ENCODE measurements at regions not wholly inside any gene's neighbourhood (a gene's known extent, or its start where the extent isn't known, plus 50 kb on each side); places are given as distances from the start of the nearest gene placed in this dataset.

DNA sequence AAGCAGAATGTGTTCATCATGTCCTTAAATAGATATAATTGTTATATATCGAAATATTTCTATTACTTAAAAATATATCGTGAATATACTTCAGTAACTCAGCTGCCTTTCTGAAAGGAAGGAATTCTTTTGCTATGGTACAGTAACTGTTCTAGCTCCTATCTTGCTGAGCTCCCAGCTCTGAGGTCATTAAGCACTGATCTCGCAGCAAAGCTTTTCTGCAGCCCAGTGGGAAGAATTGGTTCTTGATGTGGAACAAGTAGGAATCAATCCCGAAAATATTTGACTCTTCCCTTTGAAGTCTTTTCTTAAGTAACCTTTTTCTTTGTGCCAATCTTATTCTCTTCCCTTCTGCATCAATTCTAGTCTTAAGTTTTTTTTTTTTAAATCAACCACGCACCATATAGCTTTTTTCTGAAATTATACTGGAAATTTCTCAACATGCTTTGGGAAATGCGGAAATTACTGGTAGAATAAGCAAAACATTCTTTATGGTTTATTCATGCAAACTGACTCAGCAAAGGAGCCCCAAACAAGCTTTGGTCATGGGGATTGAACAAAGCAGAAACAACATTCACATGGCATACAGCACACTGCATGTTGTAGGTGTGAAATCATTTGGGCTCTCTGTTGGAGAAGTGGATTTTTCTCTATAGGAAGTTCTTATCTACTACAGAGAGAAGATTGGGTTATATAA, 428.9 kb upstream of the GNPDA2 start (continued):
- TF ChIP-seq, protein P1, sequence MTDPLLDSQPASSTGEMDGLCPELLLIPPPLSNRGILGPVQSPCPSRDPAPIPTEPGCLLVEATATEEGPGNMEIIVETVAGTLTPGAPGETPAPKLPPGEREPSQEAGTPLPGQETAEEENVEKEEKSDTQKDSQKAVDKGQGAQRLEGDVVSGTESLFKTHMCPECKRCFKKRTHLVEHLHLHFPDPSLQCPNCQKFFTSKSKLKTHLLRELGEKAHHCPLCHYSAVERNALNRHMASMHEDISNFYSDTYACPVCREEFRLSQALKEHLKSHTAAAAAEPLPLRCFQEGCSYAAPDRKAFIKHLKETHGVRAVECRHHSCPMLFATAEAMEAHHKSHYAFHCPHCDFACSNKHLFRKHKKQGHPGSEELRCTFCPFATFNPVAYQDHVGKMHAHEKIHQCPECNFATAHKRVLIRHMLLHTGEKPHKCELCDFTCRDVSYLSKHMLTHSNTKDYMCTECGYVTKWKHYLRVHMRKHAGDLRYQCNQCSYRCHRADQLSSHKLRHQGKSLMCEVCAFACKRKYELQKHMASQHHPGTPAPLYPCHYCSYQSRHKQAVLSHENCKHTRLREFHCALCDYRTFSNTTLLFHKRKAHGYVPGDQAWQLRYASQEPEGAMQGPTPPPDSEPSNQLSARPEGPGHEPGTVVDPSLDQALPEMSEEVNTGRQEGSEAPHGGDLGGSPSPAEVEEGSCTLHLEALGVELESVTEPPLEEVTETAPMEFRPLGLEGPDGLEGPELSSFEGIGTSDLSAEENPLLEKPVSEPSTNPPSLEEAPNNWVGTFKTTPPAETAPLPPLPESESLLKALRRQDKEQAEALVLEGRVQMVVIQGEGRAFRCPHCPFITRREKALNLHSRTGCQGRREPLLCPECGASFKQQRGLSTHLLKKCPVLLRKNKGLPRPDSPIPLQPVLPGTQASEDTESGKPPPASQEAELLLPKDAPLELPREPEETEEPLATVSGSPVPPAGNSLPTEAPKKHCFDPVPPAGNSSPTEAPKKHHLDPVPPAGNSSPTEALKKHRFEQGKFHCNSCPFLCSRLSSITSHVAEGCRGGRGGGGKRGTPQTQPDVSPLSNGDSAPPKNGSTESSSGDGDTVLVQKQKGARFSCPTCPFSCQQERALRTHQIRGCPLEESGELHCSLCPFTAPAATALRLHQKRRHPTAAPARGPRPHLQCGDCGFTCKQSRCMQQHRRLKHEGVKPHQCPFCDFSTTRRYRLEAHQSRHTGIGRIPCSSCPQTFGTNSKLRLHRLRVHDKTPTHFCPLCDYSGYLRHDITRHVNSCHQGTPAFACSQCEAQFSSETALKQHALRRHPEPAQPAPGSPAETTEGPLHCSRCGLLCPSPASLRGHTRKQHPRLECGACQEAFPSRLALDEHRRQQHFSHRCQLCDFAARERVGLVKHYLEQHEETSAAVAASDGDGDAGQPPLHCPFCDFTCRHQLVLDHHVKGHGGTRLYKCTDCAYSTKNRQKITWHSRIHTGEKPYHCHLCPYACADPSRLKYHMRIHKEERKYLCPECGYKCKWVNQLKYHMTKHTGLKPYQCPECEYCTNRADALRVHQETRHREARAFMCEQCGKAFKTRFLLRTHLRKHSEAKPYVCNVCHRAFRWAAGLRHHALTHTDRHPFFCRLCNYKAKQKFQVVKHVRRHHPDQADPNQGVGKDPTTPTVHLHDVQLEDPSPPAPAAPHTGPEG (CRISPR knock-in tag; IDR thresholded peaks at IDR 0.05) = no peak
- TF ChIP-seq SMAD9 (CRISPR knock-in tag; IDR thresholded peaks at IDR 0.05) (no peak), ZNF407 (CRISPR knock-in tag; IDR thresholded peaks at IDR 0.05; ENCODE audit: not compliant biosample characterization) (no peak), MED13 (CRISPR knock-in tag; IDR thresholded peaks at IDR 0.05) (no peak), ZSCAN20 (CRISPR knock-in tag; IDR thresholded peaks at IDR 0.05; ENCODE audit: borderline replicate concordance) (no peak), ZNF713 (CRISPR knock-in tag; IDR thresholded peaks at IDR 0.05) (no peak)
- TF ChIP-seq, protein P2, sequence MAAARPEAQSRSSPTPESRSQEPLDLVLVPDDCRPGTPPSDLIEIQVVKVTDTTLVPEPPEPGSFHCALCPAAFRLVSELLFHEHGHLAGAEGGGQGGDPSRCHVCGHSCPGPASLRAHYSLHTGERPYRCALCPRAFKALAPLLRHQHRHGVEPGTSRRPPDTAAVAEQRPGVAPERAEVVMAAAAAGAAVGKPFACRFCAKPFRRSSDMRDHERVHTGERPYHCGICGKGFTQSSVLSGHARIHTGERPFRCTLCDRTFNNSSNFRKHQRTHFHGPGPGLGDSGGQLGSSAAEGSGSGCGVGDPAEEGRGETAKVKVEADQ (CRISPR knock-in tag; IDR thresholded peaks at IDR 0.05; ENCODE audit: borderline replicate concordance) = no peak

All from HepG2 (cell line).